ENCODE measurements at regions not wholly inside any gene's neighbourhood (a gene's known extent, or its start where the extent isn't known, plus 50 kb on each side); places are given as distances from the start of the nearest gene placed in this dataset.
"Not testable (repeated sequence)": the region's sequence is repeated elsewhere in the genome, so short reads cannot be mapped to it uniquely, and the experiment has no call there.

GRCh38 chr21:9652819-9653218, 868.6 kb upstream of the TPTE start:
- intact Hi-C loops (cut with DNase I); H3K9me3 ChIP-seq; H3K4me1 ChIP-seq; H3K36me3 ChIP-seq; H3K4me3 ChIP-seq; ATAC-seq; H3K27ac ChIP-seq; H3K27me3 ChIP-seq; DNase-seq: not testable (repeated sequence)
- 16% methylated on average over 2 of the region's 2 CpGs for WGBS (ENCODE audit: insufficient coverage, low coverage, low lambda C conversion rate, missing lambda C conversion rate)

- H3K27me3 ChIP-seq; H3K27ac ChIP-seq; H3K4me1 ChIP-seq; intact Hi-C loops (cut with DNase I); H3K36me3 ChIP-seq; DNase-seq; H3K4me3 ChIP-seq; ATAC-seq; H3K9me3 ChIP-seq: not testable (repeated sequence)
- WGBS (ENCODE audit: insufficient coverage, low coverage, low lambda C conversion rate, missing lambda C conversion rate), result 59% methylated on average over 4 of the region's 4 CpGs
These were observed 866.2 kb upstream of the TPTE start for GRCh38 chr21:9655221-9655620.

GRCh38 chr21:9656455-9656854, 864.9 kb upstream of the TPTE start:
- intact Hi-C loops (cut with DNase I); H3K4me1 ChIP-seq: not testable (repeated sequence)

GRCh38 chr21:9657779-9658178, 863.6 kb upstream of the TPTE start:
- H3K9me3 ChIP-seq; H3K4me3 ChIP-seq; H3K27ac ChIP-seq; H3K36me3 ChIP-seq; H3K4me1 ChIP-seq; intact Hi-C loops (cut with DNase I); DNase-seq; H3K27me3 ChIP-seq: not testable (repeated sequence)
- peak in 2 of 4 donors; percentile 22 to 25 for ATAC-seq
- 44% methylated on average over 5 of the region's 5 CpGs for WGBS (ENCODE audit: insufficient coverage, low coverage, low lambda C conversion rate, missing lambda C conversion rate)

More at GRCh38 chr21:9656455-9656854, 864.9 kb upstream of the TPTE start:
- not testable (repeated sequence) for H3K36me3 ChIP-seq, H3K27me3 ChIP-seq, DNase-seq, H3K9me3 ChIP-seq, H3K4me3 ChIP-seq, H3K27ac ChIP-seq
- WGBS (ENCODE audit: insufficient coverage, low coverage, low lambda C conversion rate, missing lambda C conversion rate), result 37% methylated on average over 4 of the region's 4 CpGs
- ATAC-seq, result peak in 2 of 4 donors; percentile 18 to 58

DNA sequence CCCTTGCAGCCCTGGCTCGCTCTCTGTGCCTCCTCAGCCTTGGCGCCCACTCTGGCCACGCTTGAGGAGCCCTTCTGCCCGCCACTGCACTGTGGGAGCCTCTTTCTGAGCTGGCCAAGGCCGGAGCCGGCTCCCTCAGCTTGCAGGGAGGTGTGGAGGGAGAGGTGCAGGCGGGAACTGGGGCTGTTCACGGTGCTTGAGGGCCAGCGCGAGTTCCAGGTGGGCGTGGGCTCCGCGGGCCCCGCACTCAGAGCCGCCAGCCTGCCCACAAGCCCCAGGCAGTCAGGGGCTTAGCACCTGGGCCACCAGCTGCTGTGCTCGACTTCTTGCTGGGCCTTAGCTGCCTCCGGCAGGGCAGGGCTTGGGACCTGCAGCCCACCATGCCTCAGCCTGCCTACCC, 861.5 kb upstream of the TPTE start:
- H3K4me3 ChIP-seq; H3K27ac ChIP-seq; H3K36me3 ChIP-seq; DNase-seq; H3K9me3 ChIP-seq; H3K27me3 ChIP-seq; H3K4me1 ChIP-seq; ATAC-seq; intact Hi-C loops (cut with DNase I): not testable (repeated sequence)
- WGBS (ENCODE audit: insufficient coverage, low coverage, low lambda C conversion rate, missing lambda C conversion rate), result no CpG with 5 or more reads among the region's 17 CpGs

GRCh38 chr21:9663914-9664729, 857.3 kb upstream of the TPTE start:
- H3K4me1 ChIP-seq; intact Hi-C loops (cut with DNase I): not testable (repeated sequence)

DNA sequence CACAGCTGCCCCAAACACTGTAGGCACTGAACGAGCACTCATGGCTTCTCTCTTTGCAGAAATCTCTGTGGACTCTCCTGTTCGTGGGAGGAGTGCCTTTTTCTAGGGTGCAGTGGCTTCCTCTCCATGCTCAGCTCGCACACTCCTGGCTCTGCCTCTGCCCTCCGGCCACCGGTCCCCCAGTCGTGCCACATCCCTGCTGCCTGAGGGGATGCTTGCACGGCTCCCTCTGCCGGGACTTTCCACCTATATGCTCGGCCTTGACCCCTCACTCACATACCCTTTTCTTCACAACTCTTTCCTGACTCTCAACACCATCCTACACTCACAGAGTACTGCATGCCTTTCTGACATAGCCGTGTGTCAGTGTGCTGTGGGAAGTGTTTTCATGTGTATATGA, 845.6 kb upstream of the TPTE start:
- peak in 2 of 4 donors; percentile 21 to 57 for ATAC-seq
- H3K36me3 ChIP-seq; intact Hi-C loops (cut with DNase I); H3K27me3 ChIP-seq; H3K4me1 ChIP-seq; DNase-seq; H3K9me3 ChIP-seq; H3K4me3 ChIP-seq; H3K27ac ChIP-seq: not testable (repeated sequence)
- 55% methylated on average over 7 of the region's 10 CpGs for whole genome bisulfite sequencing (ENCODE audit: insufficient coverage, low coverage, low lambda C conversion rate, missing lambda C conversion rate)

More at GRCh38 chr21:9663914-9664729, 857.3 kb upstream of the TPTE start:
- H3K4me3 ChIP-seq, H3K36me3 ChIP-seq, DNase-seq, H3K27ac ChIP-seq, H3K9me3 ChIP-seq, H3K27me3 ChIP-seq: not testable (repeated sequence)
- WGBS (ENCODE audit: insufficient coverage, low coverage, low lambda C conversion rate, missing lambda C conversion rate), result no CpG with 5 or more reads among the region's 18 CpGs
- ATAC-seq, result peak in 1 of 4 donors; percentile 56

- intact Hi-C loops (cut with DNase I); H3K9me3 ChIP-seq; H3K4me1 ChIP-seq; H3K27me3 ChIP-seq; H3K36me3 ChIP-seq; H3K27ac ChIP-seq; DNase-seq; H3K4me3 ChIP-seq: not testable (repeated sequence)
- ATAC-seq, result peak in 1 of 4 donors; percentile 55
- WGBS (ENCODE audit: insufficient coverage, low coverage, low lambda C conversion rate, missing lambda C conversion rate), result 17% methylated on average over 4 of the region's 18 CpGs
These were observed 842.4 kb upstream of the TPTE start for GRCh38 chr21:9679029-9679428.

DNA sequence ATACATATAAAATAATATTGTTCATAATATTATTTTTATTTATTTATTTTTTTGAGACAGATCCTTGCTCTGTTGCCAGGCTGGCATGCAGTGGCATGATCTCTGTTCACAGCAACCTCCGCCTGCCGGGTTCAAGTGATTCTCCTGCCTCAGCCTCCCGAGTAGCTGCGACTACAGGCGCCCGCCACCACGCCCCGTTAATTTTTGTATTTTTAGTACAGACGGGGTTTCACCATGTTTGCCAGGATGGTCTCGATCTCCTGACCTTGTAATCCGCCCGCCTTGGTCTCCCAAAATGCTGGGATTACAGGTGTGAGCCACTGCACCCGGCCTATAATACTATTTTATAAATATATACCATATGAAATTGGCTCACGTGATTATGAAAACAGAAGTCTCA, 832.4 kb upstream of the TPTE start:
- 53% methylated on average over 7 of the region's 14 CpGs for WGBS (ENCODE audit: insufficient coverage, low coverage, low lambda C conversion rate, missing lambda C conversion rate)
- H3K4me3 ChIP-seq; H3K27ac ChIP-seq; H3K36me3 ChIP-seq; H3K9me3 ChIP-seq; DNase-seq; ATAC-seq; H3K27me3 ChIP-seq; H3K4me1 ChIP-seq; intact Hi-C loops (cut with DNase I): not testable (repeated sequence)

DNA sequence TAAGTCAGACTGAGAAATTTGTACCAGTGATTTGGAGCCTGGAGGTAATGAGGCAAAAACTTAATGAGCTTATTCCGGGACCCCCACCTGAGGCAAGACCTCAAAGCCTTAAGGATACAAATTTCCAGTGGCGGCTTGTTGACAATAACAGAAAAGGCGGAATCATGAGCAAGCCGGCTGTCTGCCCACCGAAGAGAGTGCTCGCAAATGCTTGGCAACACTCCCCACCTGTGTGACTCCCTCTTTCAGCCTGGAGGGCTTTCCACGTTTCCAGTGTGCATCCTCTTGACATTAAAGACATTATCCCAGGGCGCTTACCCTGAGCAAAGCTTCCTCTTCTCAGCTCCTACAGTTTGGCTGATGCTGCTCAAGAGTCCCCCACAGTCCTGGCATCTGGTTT, 830.4 kb upstream of the TPTE start:
- H3K27me3 ChIP-seq; H3K36me3 ChIP-seq; H3K4me3 ChIP-seq; DNase-seq; H3K4me1 ChIP-seq; intact Hi-C loops (cut with DNase I); ATAC-seq; H3K9me3 ChIP-seq; H3K27ac ChIP-seq: not testable (repeated sequence)
- WGBS (ENCODE audit: insufficient coverage, low coverage, low lambda C conversion rate, missing lambda C conversion rate), result 66% methylated on average over 5 of the region's 8 CpGs

DNA sequence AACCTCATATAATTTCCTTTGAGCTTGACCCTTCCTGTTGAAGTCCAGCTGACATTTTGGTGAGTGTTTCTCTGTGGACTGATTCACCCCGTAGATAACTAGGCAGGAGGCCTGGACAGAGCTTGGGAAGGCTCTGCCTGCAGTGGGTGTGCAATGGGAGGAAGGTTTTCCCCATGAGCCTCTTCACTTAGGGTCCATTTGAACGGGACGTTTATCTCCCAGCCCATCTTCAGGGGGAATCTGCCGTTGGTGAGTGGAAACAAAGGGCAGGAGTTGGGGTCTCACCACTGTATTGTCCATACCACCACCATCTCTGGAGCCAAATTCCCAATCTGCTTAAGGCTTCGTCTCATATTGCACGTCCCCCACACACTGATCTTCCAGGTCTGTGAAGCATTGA, 825.6 kb upstream of the TPTE start:
- H3K4me1 ChIP-seq; H3K36me3 ChIP-seq; H3K27me3 ChIP-seq; H3K27ac ChIP-seq; DNase-seq; H3K4me3 ChIP-seq; H3K9me3 ChIP-seq; intact Hi-C loops (cut with DNase I): not testable (repeated sequence)
- WGBS (ENCODE audit: insufficient coverage, low coverage, low lambda C conversion rate, missing lambda C conversion rate), result 41% methylated on average over 6 of the region's 6 CpGs
- ATAC-seq, result peak in 1 of 4 donors; percentile 30

DNA sequence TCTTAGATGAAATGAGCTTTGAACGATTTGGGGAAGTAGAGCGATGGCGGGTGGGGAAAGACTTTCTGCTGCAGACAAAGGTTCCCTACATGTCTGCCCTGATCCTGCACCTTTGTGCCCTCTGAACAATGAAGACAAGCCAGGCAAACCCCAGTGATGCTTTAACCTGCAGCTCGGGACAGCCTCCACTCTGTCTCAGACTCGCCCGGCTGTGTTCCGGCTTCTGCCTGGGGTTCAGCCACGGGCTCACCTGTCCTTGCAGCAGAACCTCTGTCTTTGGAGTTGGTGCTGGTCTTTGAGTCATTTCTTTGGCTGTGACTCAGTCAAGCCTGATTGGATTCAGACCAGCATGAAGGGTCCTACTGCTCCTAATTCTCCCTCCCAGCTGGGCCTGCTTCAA, 823.6 kb upstream of the TPTE start:
- ATAC-seq, result peak in 1 of 4 donors; percentile 49
- DNase-seq; H3K36me3 ChIP-seq; H3K27ac ChIP-seq; H3K27me3 ChIP-seq; intact Hi-C loops (cut with DNase I); H3K4me3 ChIP-seq; H3K4me1 ChIP-seq; H3K9me3 ChIP-seq: not testable (repeated sequence)
- no CpG with 5 or more reads among the region's 8 CpGs for WGBS (ENCODE audit: insufficient coverage, low coverage, low lambda C conversion rate, missing lambda C conversion rate)
